ENCODE measurements at regions not wholly inside any gene's neighbourhood (a gene's known extent, or its start where the extent isn't known, plus 50 kb on each side); places are given as distances from the start of the nearest gene placed in this dataset.

DNA sequence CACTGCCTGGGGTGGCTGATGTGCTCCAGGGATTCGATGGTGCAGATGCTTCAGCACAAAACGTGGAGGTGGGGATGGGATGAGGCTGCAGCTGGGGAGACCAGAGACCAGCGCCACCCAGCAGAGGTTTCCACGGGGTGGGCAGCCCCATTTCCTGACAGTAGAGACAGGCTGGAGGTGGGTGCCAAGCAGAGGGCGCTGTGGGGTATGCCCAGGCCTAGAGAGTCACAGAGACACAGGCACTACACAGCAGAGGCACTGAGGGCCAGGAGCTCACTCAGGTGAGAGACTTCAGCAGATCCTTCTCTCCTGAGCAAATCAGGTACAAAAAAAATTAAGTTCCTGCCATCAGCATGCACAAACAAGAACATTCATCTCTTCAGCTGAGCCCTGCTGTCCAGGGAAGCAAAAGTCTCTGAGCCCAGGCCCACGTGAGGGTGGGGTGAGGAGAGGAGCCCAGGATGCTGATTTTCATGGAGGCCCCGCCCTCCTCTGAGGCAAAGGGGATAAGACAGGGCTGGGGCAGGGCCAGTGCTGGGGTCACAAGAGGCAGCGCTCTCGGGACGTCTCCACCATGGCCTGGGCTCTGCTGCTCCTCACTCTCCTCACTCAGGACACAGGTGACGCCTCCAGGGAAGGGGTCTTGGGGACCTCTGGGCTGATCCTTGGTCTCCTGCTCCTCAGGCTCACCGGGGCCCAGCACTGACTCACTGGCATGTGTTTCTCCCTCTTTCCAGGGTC lies 53.1 kb downstream of the GGTLC2 start:
- H3K36me3 ChIP-seq (ENCODE audit: insufficient read depth, low read length): no peaks in the 10 kb centered on the region
- no peaks in the 10 kb centered on the region for H3K9me2 ChIP-seq (ENCODE audit: insufficient read depth, low read length)
- H4K20me1 ChIP-seq (ENCODE audit: insufficient read depth): no peaks in the 10 kb centered on the region
- TF ChIP-seq POLR2AphosphoS5 (IDR thresholded peaks at IDR 0.05) (no peak), SMC3 (conservative IDR thresholded peaks at IDR 0.05; ENCODE audit: poor library complexity) (no peak), EP300 (conservative IDR thresholded peaks at IDR 0.05; ENCODE audit: poor library complexity, severe bottlenecking) (no peak), EZH2 (IDR thresholded peaks at IDR 0.05; ENCODE audit: borderline replicate concordance, insufficient read depth, low read length, poor library complexity, severe bottlenecking) (no peak), RAD21 (conservative IDR thresholded peaks at IDR 0.05) (no peak), MXI1 (conservative IDR thresholded peaks at IDR 0.05; ENCODE audit: poor library complexity, severe bottlenecking) (no peak)
- TF ChIP-seq, protein P1, sequence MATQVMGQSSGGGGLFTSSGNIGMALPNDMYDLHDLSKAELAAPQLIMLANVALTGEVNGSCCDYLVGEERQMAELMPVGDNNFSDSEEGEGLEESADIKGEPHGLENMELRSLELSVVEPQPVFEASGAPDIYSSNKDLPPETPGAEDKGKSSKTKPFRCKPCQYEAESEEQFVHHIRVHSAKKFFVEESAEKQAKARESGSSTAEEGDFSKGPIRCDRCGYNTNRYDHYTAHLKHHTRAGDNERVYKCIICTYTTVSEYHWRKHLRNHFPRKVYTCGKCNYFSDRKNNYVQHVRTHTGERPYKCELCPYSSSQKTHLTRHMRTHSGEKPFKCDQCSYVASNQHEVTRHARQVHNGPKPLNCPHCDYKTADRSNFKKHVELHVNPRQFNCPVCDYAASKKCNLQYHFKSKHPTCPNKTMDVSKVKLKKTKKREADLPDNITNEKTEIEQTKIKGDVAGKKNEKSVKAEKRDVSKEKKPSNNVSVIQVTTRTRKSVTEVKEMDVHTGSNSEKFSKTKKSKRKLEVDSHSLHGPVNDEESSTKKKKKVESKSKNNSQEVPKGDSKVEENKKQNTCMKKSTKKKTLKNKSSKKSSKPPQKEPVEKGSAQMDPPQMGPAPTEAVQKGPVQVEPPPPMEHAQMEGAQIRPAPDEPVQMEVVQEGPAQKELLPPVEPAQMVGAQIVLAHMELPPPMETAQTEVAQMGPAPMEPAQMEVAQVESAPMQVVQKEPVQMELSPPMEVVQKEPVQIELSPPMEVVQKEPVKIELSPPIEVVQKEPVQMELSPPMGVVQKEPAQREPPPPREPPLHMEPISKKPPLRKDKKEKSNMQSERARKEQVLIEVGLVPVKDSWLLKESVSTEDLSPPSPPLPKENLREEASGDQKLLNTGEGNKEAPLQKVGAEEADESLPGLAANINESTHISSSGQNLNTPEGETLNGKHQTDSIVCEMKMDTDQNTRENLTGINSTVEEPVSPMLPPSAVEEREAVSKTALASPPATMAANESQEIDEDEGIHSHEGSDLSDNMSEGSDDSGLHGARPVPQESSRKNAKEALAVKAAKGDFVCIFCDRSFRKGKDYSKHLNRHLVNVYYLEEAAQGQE (IDR thresholded peaks at IDR 0.05; ENCODE audit: borderline replicate concordance): no peak
- TF ChIP-seq, protein P2, sequence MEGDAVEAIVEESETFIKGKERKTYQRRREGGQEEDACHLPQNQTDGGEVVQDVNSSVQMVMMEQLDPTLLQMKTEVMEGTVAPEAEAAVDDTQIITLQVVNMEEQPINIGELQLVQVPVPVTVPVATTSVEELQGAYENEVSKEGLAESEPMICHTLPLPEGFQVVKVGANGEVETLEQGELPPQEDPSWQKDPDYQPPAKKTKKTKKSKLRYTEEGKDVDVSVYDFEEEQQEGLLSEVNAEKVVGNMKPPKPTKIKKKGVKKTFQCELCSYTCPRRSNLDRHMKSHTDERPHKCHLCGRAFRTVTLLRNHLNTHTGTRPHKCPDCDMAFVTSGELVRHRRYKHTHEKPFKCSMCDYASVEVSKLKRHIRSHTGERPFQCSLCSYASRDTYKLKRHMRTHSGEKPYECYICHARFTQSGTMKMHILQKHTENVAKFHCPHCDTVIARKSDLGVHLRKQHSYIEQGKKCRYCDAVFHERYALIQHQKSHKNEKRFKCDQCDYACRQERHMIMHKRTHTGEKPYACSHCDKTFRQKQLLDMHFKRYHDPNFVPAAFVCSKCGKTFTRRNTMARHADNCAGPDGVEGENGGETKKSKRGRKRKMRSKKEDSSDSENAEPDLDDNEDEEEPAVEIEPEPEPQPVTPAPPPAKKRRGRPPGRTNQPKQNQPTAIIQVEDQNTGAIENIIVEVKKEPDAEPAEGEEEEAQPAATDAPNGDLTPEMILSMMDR (IDR thresholded peaks at IDR 0.05; ENCODE audit: poor library complexity, severe bottlenecking): no peak
- H3F3A ChIP-seq (ENCODE audit: insufficient read depth, low read length, poor library complexity, severe bottlenecking): no peaks in the 10 kb centered on the region
- no peak overlapping the region for H3K27ac ChIP-seq (ENCODE audit: low read length)
- H3K27me3 ChIP-seq (ENCODE audit: insufficient read depth, low read depth, low read length): no peaks in the 10 kb centered on the region
- H3K4me3 ChIP-seq (ENCODE audit: low read length): no peak overlapping the region
- H3K79me2 ChIP-seq (replicated peaks; ENCODE audit: insufficient read depth, low read length): no peaks in the 10 kb centered on the region
- H3K9me3 ChIP-seq (ENCODE audit: low read length): no peaks in the 10 kb centered on the region
- H2AFZ ChIP-seq (ENCODE audit: low read depth, low read length): no peak overlapping the region
- H3K9ac ChIP-seq (ENCODE audit: low read length): no peak overlapping the region
- H3K4me2 ChIP-seq (ENCODE audit: low read length): no peak overlapping the region

DNA sequence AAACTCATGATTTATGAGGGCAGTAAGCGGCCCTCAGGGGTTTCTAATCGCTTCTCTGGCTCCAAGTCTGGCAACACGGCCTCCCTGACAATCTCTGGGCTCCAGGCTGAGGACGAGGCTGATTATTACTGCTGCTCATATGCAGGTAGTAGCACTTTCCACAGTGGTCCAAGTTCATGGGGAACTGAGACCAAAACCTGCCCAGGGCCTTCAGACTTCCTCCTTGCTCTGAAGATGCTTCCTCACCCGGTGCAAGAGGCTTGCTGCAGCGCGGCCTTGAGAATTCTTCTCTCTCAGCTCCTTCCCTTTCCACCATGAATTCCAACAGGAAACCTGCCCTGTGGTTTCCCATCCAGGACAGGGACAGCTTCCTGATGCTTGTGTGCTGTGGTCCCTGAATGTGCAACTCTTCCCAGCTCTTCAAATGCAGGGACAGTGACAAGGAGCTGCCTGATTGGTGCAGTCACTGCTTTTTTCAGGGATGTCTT lies 53.9 kb downstream of the GGTLC2 start:
- no peak overlapping the region for H3K4me3 ChIP-seq (ENCODE audit: low read length)
- H3K27me3 ChIP-seq (ENCODE audit: insufficient read depth, low read depth, low read length): no peaks in the 10 kb centered on the region

More for the DNA sequence above, 53.9 kb downstream of the GGTLC2 start:
- H3F3A ChIP-seq (ENCODE audit: insufficient read depth, low read length, poor library complexity, severe bottlenecking): no peaks in the 10 kb centered on the region
- no peaks in the 10 kb centered on the region for H3K36me3 ChIP-seq (ENCODE audit: insufficient read depth, low read length)
- no peaks in the 10 kb centered on the region for H3K79me2 ChIP-seq (replicated peaks; ENCODE audit: insufficient read depth, low read length)
- H2AFZ ChIP-seq (ENCODE audit: low read depth, low read length): no peak overlapping the region
- no peaks in the 10 kb centered on the region for H3K9me2 ChIP-seq (ENCODE audit: insufficient read depth, low read length)
- TF ChIP-seq, protein P1 (IDR thresholded peaks at IDR 0.05; ENCODE audit: borderline replicate concordance): no peak
- TF ChIP-seq POLR2AphosphoS5 (IDR thresholded peaks at IDR 0.05): no peak
- TF ChIP-seq, protein P2 (IDR thresholded peaks at IDR 0.05; ENCODE audit: poor library complexity, severe bottlenecking): no peak
- TF ChIP-seq RAD21 (conservative IDR thresholded peaks at IDR 0.05): no peak
- TF ChIP-seq TAF1 (IDR thresholded peaks at IDR 0.05; ENCODE audit: low read depth): no peak
- TF ChIP-seq EZH2 (IDR thresholded peaks at IDR 0.05; ENCODE audit: borderline replicate concordance, insufficient read depth, low read length, poor library complexity, severe bottlenecking): no peak
- TF ChIP-seq SMC3 (conservative IDR thresholded peaks at IDR 0.05; ENCODE audit: poor library complexity): no peak
- no peak for TF ChIP-seq EP300 (conservative IDR thresholded peaks at IDR 0.05; ENCODE audit: poor library complexity, severe bottlenecking)
- TF ChIP-seq MXI1 (conservative IDR thresholded peaks at IDR 0.05; ENCODE audit: poor library complexity, severe bottlenecking): no peak
- no peak overlapping the region for H3K27ac ChIP-seq (ENCODE audit: low read length)
- no peaks in the 10 kb centered on the region for H3K9me3 ChIP-seq (ENCODE audit: low read length)
- no peak overlapping the region for H3K4me2 ChIP-seq (ENCODE audit: low read length)
- no peak overlapping the region for H3K9ac ChIP-seq (ENCODE audit: low read length)
- no peaks in the 10 kb centered on the region for H4K20me1 ChIP-seq (ENCODE audit: insufficient read depth)

Measured in neural cell (in vitro differentiated cells).